LNCaP clone FGC (cell line): ENCODE measurements at regions not wholly inside any gene's neighbourhood (a gene's known extent, or its start where the extent isn't known, plus 50 kb on each side); places are given as distances from the start of the nearest gene placed in this dataset.
A peak's percentile ranks its signal among the peaks of the same experiment; 100 is the strongest.

Experiments
- DNase-seq: peaks from one replicate; pipeline ENCODE4 v3.0.0-alpha.2; 2011; ENCODE audit warnings: low read depth
- H3K4me3 ChIP-seq: 2 replicates; pipeline ENCODE4 v1.5.1; 2011; ENCODE audit warnings: mild to moderate bottlenecking, low read depth, low read length, control low read depth
- CTCF ChIP-seq: IDR thresholded peaks from 2 replicates; pipeline ENCODE4 v1.5.1; 2012; ENCODE audit warnings: mild to moderate bottlenecking; ENCODE audit not compliant: control insufficient read depth, insufficient read depth; ENCODE audit errors: extremely low read depth

- TF ChIP-seq CTCF = no peak
- no peak overlapping the region for H3K4me3 ChIP-seq
- DNase-seq = no peak
These were observed 133.5 kb upstream of the THBS1 start for GRCh38 chr15:39447346-39447745.

GRCh38 chr15:39447881-39448280 lies 133.0 kb upstream of the THBS1 start:
- no peak for DNase-seq
- no peak for TF ChIP-seq CTCF
- no peak overlapping the region for H3K4me3 ChIP-seq

GRCh38 chr15:39448409-39448808 lies 132.5 kb upstream of the THBS1 start:
- no peak overlapping the region for H3K4me3 ChIP-seq
- TF ChIP-seq CTCF = no peak
- no peak for DNase-seq

- no peak overlapping the region for H3K4me3 ChIP-seq
- peak; percentile 74 for DNase-seq
- no peak for TF ChIP-seq CTCF
These were observed 129.7 kb upstream of the THBS1 start for GRCh38 chr15:39451121-39451688.

GRCh38 chr15:39451871-39452270 lies 129.0 kb upstream of the THBS1 start:
- no peak for DNase-seq
- H3K4me3 ChIP-seq = no peak overlapping the region

GRCh38 chr15:39453620-39454019 lies 127.3 kb upstream of the THBS1 start:
- DNase-seq = no peak
- TF ChIP-seq CTCF = no peak
- no peak overlapping the region for H3K4me3 ChIP-seq

More at GRCh38 chr15:39451871-39452270, 129.0 kb upstream of the THBS1 start:
- TF ChIP-seq CTCF = no peak
